ENCODE measurements at regions not wholly inside any gene's neighbourhood (a gene's known extent, or its start where the extent isn't known, plus 50 kb on each side); places are given as distances from the start of the nearest gene placed in this dataset.

DNA sequence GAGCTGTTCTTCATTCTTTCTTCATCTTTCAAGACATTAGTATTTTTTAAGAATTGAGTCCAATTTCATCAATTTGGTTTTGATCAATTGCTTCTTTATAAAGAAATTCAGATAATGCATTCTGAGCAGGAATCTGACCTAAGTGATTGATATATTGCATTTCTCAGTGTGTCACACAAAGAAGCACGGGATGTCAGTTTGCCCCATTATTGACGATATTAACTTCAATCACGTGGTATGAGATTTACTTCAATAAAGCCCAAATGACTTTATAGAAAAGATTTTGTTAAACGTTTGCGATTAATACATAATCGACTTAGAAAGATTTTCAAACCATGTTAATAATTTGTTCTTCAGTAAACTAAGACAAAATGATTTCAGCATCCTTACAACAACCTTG lies 1254.2 kb downstream of the FSCB start:
- no peak for FAIRE-seq

GRCh38 chr14:43249591-43249990 lies 1257.5 kb downstream of the FSCB start:
- no peak for FAIRE-seq

DNA sequence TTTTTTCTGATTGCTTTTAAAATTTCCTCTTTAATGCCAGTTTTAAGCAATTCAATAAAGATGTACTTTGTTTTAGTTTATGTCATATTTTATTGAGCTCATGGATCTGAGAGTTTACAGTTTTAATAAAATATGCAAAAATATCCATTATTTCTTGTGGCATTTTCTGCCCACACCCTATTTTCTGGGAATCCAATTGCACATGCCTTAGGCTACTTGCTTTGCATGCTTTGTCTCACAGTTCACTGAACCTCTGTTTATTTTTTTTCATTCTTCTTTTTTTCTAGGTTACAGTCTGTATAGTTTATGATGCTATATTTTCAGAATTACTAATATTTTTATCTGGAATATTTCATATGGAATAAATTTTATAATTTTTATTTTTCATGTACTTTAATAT lies 1258.0 kb downstream of the FSCB start:
- FAIRE-seq: no peak

- no peak for FAIRE-seq
Measured at GRCh38 chr14:43247877-43248276, 1259.2 kb downstream of the FSCB start.

GRCh38 chr14:43244142-43244625 lies 1262.9 kb downstream of the FSCB start:
- no peak for FAIRE-seq

DNA sequence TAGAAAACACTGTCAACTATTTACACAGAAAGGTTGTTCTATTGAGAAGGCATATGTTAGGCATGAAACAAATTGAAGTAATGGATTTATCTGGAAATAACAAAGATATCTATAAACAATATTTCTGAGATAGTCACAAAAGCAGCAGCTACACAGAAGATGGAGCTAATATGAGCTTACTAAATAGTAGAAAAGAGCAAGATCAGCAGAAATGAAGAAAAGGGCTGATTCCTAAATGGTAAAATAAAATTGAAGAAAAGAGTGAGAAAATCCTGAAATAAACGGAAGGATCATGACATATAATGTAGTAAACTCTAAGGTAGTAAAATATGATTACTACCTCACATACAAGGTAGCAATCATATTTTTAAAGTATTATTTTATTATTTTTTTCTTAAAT lies 1263.9 kb downstream of the FSCB start:
- FAIRE-seq: no peak

DNA sequence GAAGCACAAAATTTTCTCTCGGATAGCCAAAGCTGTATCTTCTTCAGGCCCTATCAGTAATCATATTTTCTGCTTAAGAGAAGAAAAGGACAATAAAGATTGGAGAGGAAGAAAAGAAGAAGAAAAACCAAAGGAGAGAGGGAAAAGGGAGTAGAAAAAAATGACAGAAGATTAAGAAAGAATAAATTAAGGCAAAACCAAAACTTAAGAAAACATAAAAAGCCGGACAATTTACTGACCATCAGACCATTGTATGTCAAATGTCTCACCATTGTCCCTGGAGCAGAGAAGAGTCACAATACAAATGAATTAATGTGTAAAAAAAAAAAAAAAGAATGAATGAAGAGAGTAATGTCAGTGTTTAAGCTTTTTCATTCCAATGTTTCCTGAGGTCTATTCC lies 1274.8 kb downstream of the FSCB start:
- FAIRE-seq: no peak

DNA sequence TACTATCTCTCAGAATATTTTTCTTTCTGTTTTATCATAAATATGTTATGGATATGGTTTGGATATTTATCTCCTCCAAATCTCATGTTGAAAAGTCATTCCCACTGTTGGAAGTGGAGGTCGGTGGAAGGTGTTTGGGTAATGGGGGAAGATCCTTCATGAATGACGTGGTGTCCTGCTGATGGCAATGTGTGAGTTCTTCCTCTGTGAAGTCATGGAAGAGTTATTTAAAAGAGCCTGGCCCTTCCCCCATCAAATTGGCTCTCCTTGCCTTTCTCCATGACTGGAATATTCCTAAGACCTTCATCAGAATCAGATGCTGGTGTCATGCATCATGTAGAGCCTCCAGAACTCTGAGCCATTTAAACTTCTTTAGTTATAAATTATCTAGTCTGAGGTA lies 1291.6 kb downstream of the FSCB start:
- FAIRE-seq: no peak

GRCh38 chr14:43207189-43207588 lies 1299.9 kb downstream of the FSCB start:
- no peak for FAIRE-seq

DNA sequence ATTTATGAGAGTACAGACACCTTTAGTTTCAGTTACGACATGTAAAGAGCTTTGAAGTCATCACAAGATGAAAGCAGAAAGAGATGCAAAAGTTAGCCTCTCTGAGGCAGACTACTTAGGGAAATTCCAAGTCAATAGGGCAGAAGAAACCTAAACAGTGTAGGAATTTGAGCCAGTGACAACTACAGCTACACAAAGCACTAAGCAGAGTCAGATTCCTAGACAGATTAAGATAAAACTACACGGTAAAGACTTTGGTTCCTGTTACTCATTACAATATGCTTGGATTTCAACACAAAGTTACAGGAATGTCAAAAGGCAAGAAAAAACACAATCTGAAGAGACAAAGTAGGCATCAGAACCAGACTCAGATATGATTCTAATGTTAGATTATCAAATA lies 1302.3 kb downstream of the FSCB start:
- FAIRE-seq: no peak

- no peak for FAIRE-seq
Measured at GRCh38 chr14:43200519-43200918, 1306.6 kb downstream of the FSCB start.

DNA sequence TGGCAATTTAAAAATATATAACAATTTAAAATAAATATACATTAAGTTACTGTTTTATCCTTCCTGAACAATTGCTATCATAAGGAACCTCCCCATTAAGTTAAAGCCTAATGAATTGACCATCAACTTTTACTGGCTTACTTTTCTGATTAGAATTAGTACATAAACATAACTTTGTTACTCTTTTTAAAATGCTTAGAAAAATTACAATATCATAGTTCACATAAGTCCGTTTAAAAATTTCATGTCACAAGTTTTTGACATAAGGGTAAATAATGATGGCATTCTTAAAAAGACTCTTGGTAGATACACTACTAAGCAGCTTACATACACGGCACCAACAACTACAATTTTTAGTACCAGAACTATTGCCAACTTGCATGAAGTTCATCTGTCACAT lies 1308.6 kb downstream of the FSCB start:
- FAIRE-seq: no peak

DNA sequence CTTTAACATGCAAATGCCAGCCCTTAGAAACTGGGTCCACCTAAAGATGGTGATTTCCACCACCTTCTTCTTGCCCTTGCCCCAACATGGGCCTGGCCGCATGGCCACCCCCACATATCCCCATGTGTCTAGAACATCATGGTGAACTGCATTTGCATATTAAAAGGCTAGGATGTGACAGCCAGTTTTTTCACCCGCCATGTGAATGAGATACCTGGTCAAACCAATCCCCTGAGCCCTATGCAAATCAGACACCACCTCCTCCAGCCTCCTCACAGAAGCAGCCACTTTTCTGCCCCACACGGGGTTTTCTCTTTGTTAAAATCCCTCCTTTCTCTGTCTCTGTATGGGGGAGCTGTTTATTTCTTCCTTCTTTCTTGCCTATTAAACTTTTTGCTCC lies 1322.5 kb downstream of the FSCB start:
- FAIRE-seq: no peak

- FAIRE-seq: no peak
Measured at GRCh38 chr14:43183916-43184315, 1323.2 kb downstream of the FSCB start.

DNA sequence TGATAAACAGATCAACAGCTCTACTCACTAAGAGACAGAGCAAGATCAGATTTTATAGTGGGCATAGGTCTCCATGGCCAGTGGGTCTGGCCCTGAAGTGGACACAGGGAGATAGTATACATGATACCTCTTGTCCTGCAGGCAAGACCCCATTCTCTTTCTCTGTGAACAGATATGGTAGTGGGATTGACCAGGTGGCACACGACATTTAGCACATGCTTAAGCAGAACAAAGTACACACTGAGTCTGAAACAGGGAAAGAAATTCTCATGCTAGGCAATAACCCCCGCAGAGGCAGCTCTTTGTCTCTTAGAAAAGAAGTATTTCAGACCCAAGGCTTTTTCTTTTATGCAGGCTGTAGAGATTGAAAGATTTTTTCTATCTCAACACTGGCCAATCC lies 1331.2 kb downstream of the FSCB start:
- FAIRE-seq: no peak

- FAIRE-seq: no peak
Measured at GRCh38 chr14:43172899-43173548, 1334.1 kb downstream of the FSCB start.

DNA sequence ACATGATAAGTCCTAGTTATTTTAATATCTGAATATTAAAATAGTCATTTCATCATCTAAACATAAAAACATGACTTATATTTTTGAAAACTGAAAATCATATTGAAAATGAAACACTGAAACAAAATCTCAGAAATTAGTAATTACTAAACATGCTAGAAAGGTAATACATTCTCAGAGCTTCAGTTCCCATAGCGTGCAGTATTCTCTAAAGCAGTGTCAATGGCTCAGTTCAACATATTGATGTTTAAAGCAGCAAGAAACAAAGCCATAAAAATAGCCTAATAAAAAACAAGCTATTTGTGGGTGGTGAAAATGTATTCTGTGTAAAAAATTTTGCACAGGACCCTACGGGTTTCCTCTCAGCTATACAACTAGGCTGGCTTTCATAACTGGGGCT lies 1337.4 kb downstream of the FSCB start:
- FAIRE-seq: no peak

- FAIRE-seq: no peak
Measured at GRCh38 chr14:43168371-43168925, 1338.6 kb downstream of the FSCB start.

GRCh38 chr14:43166163-43166562 lies 1340.9 kb downstream of the FSCB start:
- no peak for FAIRE-seq

GRCh38 chr14:43165651-43166050 lies 1341.4 kb downstream of the FSCB start:
- FAIRE-seq: no peak

- FAIRE-seq: no peak
Measured at GRCh38 chr14:43161477-43161876, 1345.6 kb downstream of the FSCB start.

DNA sequence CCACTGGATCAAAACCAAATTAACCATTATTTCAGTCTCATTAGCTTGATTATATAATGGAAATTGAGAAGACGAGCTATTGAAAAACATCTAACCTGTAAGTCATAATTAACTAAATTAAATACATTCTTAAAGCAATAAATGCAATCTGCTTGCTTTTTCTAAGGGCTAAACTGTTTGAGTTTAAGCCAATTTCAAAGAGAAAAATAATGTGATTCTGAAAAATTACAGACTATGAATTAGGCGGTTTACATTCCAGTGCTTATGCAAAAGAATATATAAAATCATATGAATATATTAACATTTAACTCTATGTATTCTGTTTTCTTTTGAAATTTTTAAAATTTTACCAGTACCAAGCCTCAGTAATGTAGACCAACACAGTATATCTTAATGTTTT lies 1349.4 kb downstream of the FSCB start:
- FAIRE-seq: no peak

DNA sequence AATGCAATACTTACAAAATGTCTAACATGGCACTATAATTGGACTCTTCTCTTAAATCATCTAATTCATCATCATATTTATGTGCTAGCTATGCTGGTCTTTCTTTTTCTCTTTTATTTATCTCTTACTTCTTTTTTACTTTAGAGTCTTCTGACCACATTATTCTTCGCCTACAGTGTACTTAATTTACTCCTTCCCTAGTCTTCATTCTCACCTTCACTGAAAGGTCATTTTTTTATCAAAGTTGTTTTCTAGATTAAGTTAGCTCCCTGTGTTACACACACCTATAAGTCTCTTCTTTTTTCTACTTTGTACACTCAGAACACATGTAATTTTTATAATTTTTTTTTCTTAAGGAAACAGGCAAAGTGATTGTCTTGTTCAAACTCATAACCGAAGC lies 1351.2 kb downstream of the FSCB start:
- FAIRE-seq: no peak

- no peak for FAIRE-seq
Measured at GRCh38 chr14:43155258-43155657, 1351.8 kb downstream of the FSCB start.

DNA sequence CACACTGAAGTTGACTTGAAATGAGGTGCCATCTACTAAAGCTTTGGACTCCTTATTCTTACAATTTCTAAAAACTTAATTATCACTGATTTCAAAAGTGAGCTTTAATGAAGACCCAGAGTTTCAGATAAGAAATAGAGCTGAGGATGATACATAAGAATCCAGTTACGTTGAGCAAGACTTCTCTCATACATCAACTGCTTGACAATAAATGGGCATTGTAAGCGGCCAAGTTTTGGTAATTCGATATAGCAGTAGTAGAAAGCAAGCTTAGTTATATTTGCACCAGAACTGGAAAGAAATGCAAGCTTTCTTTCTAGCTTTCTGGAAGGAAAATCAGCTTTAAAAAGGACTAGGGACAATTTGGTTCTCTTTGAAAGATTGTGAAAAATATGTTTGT lies 1359.6 kb downstream of the FSCB start:
- no peak for FAIRE-seq

Measured in islet of Langerhans (tissue), 1 donor.